IMR-90 (cell line): ENCODE measurements at regions not wholly inside any gene's neighbourhood (a gene's known extent, or its start where the extent isn't known, plus 50 kb on each side); places are given as distances from the start of the nearest gene placed in this dataset.

Experiments used
- ATAC-seq: fragments of 200-7000 bp; cut with Tn5 transposase; 2 replicates; pipeline ENCODE4 v1.9.1; 2020; ENCODE audit warnings: low read depth, mild to moderate bottlenecking, moderate library complexity
- BruUV-seq: library from RNA; stranded (reverse); fragments of 400-500 nt; replicated peaks from 2 replicates; lab custom pipeline; 2021; lab: Mats Ljungman, UMichigan
- CTCF ChIA-PET: fragments of 300-600 bp; formaldehyde crosslinking; extraction: SDS; loops from one replicate; lab custom pipeline; 2021; ENCODE audit warnings: antibody characterized with exemption; lab: Yijun Ruan, JAX
- POLR2A ChIA-PET: fragments of 300-600 bp; sonication (Branson Sonifier 250); formaldehyde crosslinking; loops from one replicate; lab custom pipeline; 2022; ENCODE audit warnings: antibody characterized with exemption; ENCODE audit not compliant: unreplicated experiment; lab: Charles Lee
- DNase-seq: peaks from one replicate; pipeline ENCODE4 v3.0.0; 2013
- H2AFZ ChIP-seq: replicated peaks from 2 replicates; pipeline ENCODE3; 2013; ENCODE audit warnings: low read length, mild to moderate bottlenecking; ENCODE audit not compliant: poor library complexity
- H2AK5ac ChIP-seq: 2 replicates; pipeline ENCODE4 v1.6.1; 2013; ENCODE audit warnings: low read depth, low read length, inconsistent platforms
- H2AK9ac ChIP-seq: replicated peaks from 2 replicates; pipeline ENCODE3; 2013; ENCODE audit warnings: mild to moderate bottlenecking, low read depth, low read length, moderate library complexity; ENCODE audit not compliant: poor library complexity
- H2BK120ac ChIP-seq: 2 replicates; pipeline ENCODE4 v1.6.1; 2013; ENCODE audit warnings: low read depth, low read length, inconsistent platforms
- H2BK15ac ChIP-seq: 3 replicates; pipeline ENCODE4 v1.6.1; 2013; ENCODE audit warnings: low read depth, low read length, inconsistent platforms
- H2BK20ac ChIP-seq: 2 replicates; pipeline ENCODE4 v1.6.1; 2013; ENCODE audit warnings: low read depth, mild to moderate bottlenecking, inconsistent platforms, low read length, moderate library complexity
- H2BK5ac ChIP-seq: 2 replicates; pipeline ENCODE4 v1.6.1; 2013; ENCODE audit warnings: mild to moderate bottlenecking, low read depth, low read length, inconsistent platforms; ENCODE audit not compliant: poor library complexity, severe bottlenecking
- H3K14ac ChIP-seq: replicated peaks from 2 replicates; pipeline ENCODE4 v1.6.1; 2013; ENCODE audit warnings: low read depth, low read length, inconsistent platforms
- H3K18ac ChIP-seq: 2 replicates; pipeline ENCODE4 v1.6.1; 2013; ENCODE audit warnings: low read depth, low read length, control low read depth
- H3K23ac ChIP-seq: 2 replicates; pipeline ENCODE4 v1.6.1; 2013; ENCODE audit warnings: low read depth, low read length, inconsistent platforms
- H3K27ac ChIP-seq: 2 replicates; pipeline ENCODE4 v1.5.1; 2013; ENCODE audit warnings: mild to moderate bottlenecking, control low read depth, low read length; ENCODE audit not compliant: insufficient read depth
- H3K27me3 ChIP-seq: 2 replicates; pipeline ENCODE4 v1.6.1; 2013; ENCODE audit warnings: low read length; ENCODE audit not compliant: control insufficient read depth, insufficient read depth
- H3K36me3 ChIP-seq: 2 replicates; pipeline ENCODE4 v1.6.1; 2013; ENCODE audit warnings: low read length, mixed read lengths; ENCODE audit not compliant: control insufficient read depth, insufficient read depth
- H3K4ac ChIP-seq: 2 replicates; pipeline ENCODE4 v1.6.1; 2013; ENCODE audit warnings: low read depth, low read length, inconsistent platforms
- H3K4me1 ChIP-seq: 2 replicates; pipeline ENCODE4 v1.6.1; 2013; ENCODE audit warnings: low read length, mixed read lengths; ENCODE audit not compliant: control insufficient read depth, insufficient read depth
- H3K4me2 ChIP-seq: 2 replicates; pipeline ENCODE4 v1.6.1; 2013; ENCODE audit warnings: low read depth, mild to moderate bottlenecking, control low read depth, low read length, moderate library complexity
- H3K4me3 ChIP-seq: 2 replicates; pipeline ENCODE4 v1.5.1; 2013; ENCODE audit warnings: low read depth, mild to moderate bottlenecking, control low read depth, low read length, moderate library complexity; ENCODE audit not compliant: insufficient read depth
- H3K56ac ChIP-seq: 2 replicates; pipeline ENCODE4 v1.6.1; 2013; ENCODE audit warnings: low read length, inconsistent platforms; ENCODE audit not compliant: insufficient read depth; ENCODE audit errors: extremely low read depth
- H3K79me1 ChIP-seq, 2 experiments: 2 replicates each; pipeline ENCODE4 v1.6.1; 2013; ENCODE audit warnings: low read length in 2 of 2, inconsistent platforms in 1 of 2, low read depth in 1 of 2
- H3K9ac ChIP-seq: 2 replicates; pipeline ENCODE4 v1.6.1; 2013; ENCODE audit warnings: low read depth, low read length, control low read depth
- H3K9me1 ChIP-seq: 2 replicates; pipeline ENCODE4 v1.6.1; 2013; ENCODE audit warnings: low read length, inconsistent platforms; ENCODE audit not compliant: insufficient read depth
- H3K9me3 ChIP-seq: 2 replicates; pipeline ENCODE4 v1.6.1; 2013; ENCODE audit warnings: low read length; ENCODE audit not compliant: control insufficient read depth, insufficient read depth
- H4K20me1 ChIP-seq: 2 replicates; pipeline ENCODE4 v1.6.1; 2013; ENCODE audit warnings: low read length, inconsistent platforms; ENCODE audit not compliant: insufficient read depth
- H4K5ac ChIP-seq: 2 replicates; pipeline ENCODE4 v1.6.1; 2013; ENCODE audit warnings: mild to moderate bottlenecking, low read depth, low read length, control low read depth
- H4K8ac ChIP-seq, 2 experiments: 2 replicates each; pipeline ENCODE4 v1.6.1; 2013; ENCODE audit warnings: low read depth in 2 of 2, low read length in 2 of 2, control low read depth in 1 of 2, inconsistent platforms in 1 of 2
- H4K91ac ChIP-seq: 2 replicates; pipeline ENCODE4 v1.6.1; 2013; ENCODE audit warnings: low read depth, low read length, inconsistent platforms; ENCODE audit not compliant: insufficient read depth
- CEBPB ChIP-seq: IDR thresholded peaks from 2 replicates; pipeline ENCODE4 v1.6.1; 2012; ENCODE audit warnings: low read depth, low read length, improper control_type of control experiment
- RFX5 ChIP-seq: IDR thresholded peaks from 2 replicates; pipeline ENCODE4 v1.8.0; 2012; ENCODE audit warnings: low read depth, mild to moderate bottlenecking, low read length, moderate library complexity
- WGBS, 2 experiments: methylation state at CpG; one replicate each; pipeline versions ENCODE4 v1.1.5 to v1.1.7; 2013; ENCODE audit warnings: missing lambda C conversion rate in 2 of 2; ENCODE audit not compliant: insufficient read length in 1 of 2; ENCODE audit errors: extremely low coverage in 2 of 2; 5-methylcytosine and 5-hydroxymethylcytosine counted together
- dilution Hi-C: fragments of 300-500 bp; cut with HindIII; formaldehyde crosslinking; loops from one replicate; pipeline ENCODE4 v1.14.3; 2018; ENCODE audit warnings: low sequenced_read_pairs; ENCODE audit not compliant: unreplicated experiment
- in situ Hi-C: fragments of 300-500 bp; cut with MboI; formaldehyde crosslinking; loops from 3 replicates; pipeline ENCODE4 v1.14.3; 2019; ENCODE audit warnings: low sequenced_read_pairs, inconsistent platforms, mixed read lengths
- intact Hi-C: fragments of 100-400 bp; cut with micrococcal nuclease; formaldehyde crosslinking; loops from 2 replicates; pipeline ENCODE4 v1.10.0; 2022
- TF ChIP-seq, protein P1 (sequence below): conservative IDR thresholded peaks from 2 replicates; pipeline ENCODE4 v1.5.1; 2012; ENCODE audit warnings: mild to moderate bottlenecking, low read depth, low read length, improper control_type of control experiment

DNA sequence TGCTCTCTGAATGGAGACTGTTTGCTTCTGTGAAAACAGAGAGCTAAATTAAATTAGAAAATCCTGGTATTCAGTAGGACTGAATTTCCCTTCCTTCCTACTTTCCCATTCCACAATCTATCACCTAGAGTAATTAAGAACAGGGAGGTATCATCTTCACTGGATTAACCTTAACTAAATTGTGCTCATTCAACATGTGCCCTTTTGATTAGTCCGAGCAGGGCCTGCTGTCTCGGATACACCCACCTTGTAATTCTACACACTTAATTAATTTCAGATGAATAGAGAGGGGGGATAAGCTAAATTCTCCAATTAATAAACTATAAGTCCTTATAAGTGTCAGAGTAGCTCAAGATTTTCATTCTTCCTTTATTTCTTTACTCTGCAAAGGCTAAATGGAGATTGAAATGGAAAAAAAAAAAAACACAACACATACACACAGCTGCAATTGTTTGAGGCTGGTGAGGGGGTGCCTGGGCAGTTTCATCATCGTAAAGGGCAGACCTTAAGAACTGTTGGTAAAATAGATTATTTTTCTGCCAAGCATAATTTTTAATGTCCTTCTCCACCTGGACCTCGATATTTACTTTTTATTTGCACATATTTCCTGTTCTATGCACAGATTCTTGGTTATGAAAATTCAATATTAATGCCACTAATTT lies 157.1 kb upstream of the SIX2 start:
- in situ Hi-C loops: no loop called here
- Histone ChIP-seq H3K9me3 (no peaks in the 10 kb centered on the region; the same call in 1 of the 2 replicates), H3K36me3 (no peaks in the 10 kb centered on the region), H3K23ac (no peak overlapping the region), H2BK20ac (no peak overlapping the region), H3K4me2 (no peak overlapping the region), H3K27ac (no peak overlapping the region), H4K8ac (no peak overlapping the region), H3K79me1 (no peaks in the 10 kb centered on the region), H2BK15ac (no peak overlapping the region), H4K91ac (no peak overlapping the region), H3K4ac (no peak overlapping the region), H3K4me1 (no peaks in the 10 kb centered on the region), H4K20me1 (no peaks in the 10 kb centered on the region), H2AFZ (no peak overlapping the region), H2BK120ac (no peak overlapping the region), H2AK9ac (no peak overlapping the region), H3K9me1 (no peaks in the 10 kb centered on the region), H2AK5ac (no peak overlapping the region), H3K18ac (no peak overlapping the region), H3K27me3 (peaks cover 83% of the 10 kb centered on the region), H3K56ac (no peak overlapping the region), H2BK5ac (no peak overlapping the region), H3K9ac (no peak overlapping the region), H3K4me3 (no peak overlapping the region), H4K5ac (no peak overlapping the region), H3K14ac (no peak overlapping the region)
- dilution Hi-C loops: no loop called here
- POLR2A ChIA-PET: interaction anchor here (0.7 kb wide), 1 partner anchor 11 kb away, joined by 7 read pairs; no protein-coding TSS in a partner anchor
- no peak for TF ChIP-seq CEBPB
- TF ChIP-seq RFX5: no peak
- TF ChIP-seq, protein P1, sequence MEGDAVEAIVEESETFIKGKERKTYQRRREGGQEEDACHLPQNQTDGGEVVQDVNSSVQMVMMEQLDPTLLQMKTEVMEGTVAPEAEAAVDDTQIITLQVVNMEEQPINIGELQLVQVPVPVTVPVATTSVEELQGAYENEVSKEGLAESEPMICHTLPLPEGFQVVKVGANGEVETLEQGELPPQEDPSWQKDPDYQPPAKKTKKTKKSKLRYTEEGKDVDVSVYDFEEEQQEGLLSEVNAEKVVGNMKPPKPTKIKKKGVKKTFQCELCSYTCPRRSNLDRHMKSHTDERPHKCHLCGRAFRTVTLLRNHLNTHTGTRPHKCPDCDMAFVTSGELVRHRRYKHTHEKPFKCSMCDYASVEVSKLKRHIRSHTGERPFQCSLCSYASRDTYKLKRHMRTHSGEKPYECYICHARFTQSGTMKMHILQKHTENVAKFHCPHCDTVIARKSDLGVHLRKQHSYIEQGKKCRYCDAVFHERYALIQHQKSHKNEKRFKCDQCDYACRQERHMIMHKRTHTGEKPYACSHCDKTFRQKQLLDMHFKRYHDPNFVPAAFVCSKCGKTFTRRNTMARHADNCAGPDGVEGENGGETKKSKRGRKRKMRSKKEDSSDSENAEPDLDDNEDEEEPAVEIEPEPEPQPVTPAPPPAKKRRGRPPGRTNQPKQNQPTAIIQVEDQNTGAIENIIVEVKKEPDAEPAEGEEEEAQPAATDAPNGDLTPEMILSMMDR: no peak
- BruUV-seq: no TSS peak
- intact Hi-C loops: loop anchor here (10.0 kb wide), 1 partner anchor 408 kb away; no protein-coding TSS in a partner anchor
- DNase-seq (no peak), ATAC-seq (no peak)
- no CpG with 5 or more reads among the region's 4 CpGs for WGBS, 2 experiments
- CTCF ChIA-PET: no interaction called here
